DND-41 (cell line): ENCODE measurements at regions not wholly inside any gene's neighbourhood (a gene's known extent, or its start where the extent isn't known, plus 50 kb on each side); places are given as distances from the start of the nearest gene placed in this dataset.

Experiments
- ATAC-seq: fragments of 200-7000 bp; cut with Tn5 transposase; 3 replicates; pipeline ENCODE4 v1.9.1; 2021; ENCODE audit warnings: low read depth; ENCODE audit not compliant: insufficient read depth
- DNase-seq: peaks from one replicate; pipeline ENCODE4 v3.0.0-alpha.2; 2020
- H2AFZ ChIP-seq: 2 replicates; pipeline ENCODE4 v1.6.0; 2012; ENCODE audit warnings: low read depth, low read length
- H3K27ac ChIP-seq: 2 replicates; pipeline ENCODE4 v1.5.1; 2012; ENCODE audit warnings: low read length, inconsistent platforms
- H3K27me3 ChIP-seq: fragments of 200-600 bp; sonication (generic); 2 replicates; pipeline ENCODE4 v1.6.0; 2012; ENCODE audit warnings: low read length, mild to moderate bottlenecking, inconsistent platforms; ENCODE audit not compliant: insufficient read depth, poor library complexity
- H3K36me3 ChIP-seq: 2 replicates; pipeline ENCODE4 v1.5.1; 2012; ENCODE audit warnings: low read length, inconsistent platforms; ENCODE audit not compliant: insufficient read depth
- H3K4me1 ChIP-seq: 2 replicates; pipeline ENCODE4 v1.5.1; 2012; ENCODE audit warnings: mild to moderate bottlenecking, low read length; ENCODE audit not compliant: insufficient read depth
- H3K4me2 ChIP-seq: 2 replicates; pipeline ENCODE4 v1.6.0; 2012; ENCODE audit warnings: mild to moderate bottlenecking, moderate library complexity, low read length, inconsistent platforms; ENCODE audit not compliant: insufficient read depth
- H3K4me3 ChIP-seq, 2 experiments: fragments of 200-600 bp in 1 of 2; shearing (Covaris generic) in 1 of 2; 2 replicates each; pipeline ENCODE4 v1.5.1; 2012 to 2016; ENCODE audit warnings: inconsistent platforms in 2 of 2, low read length in 2 of 2, mild to moderate bottlenecking in 2 of 2, low read depth in 1 of 2, moderate library complexity in 1 of 2
- H3K79me2 ChIP-seq: 2 replicates; pipeline ENCODE4 v1.6.0; 2012; ENCODE audit warnings: low read length, inconsistent platforms; ENCODE audit not compliant: insufficient read depth
- H3K9ac ChIP-seq: 2 replicates; pipeline ENCODE4 v1.6.0; 2012; ENCODE audit warnings: low read depth, mild to moderate bottlenecking, inconsistent platforms, low read length, moderate library complexity
- H3K9me3 ChIP-seq: 2 replicates; pipeline ENCODE4 v1.5.1; 2012; ENCODE audit warnings: low read length, moderate library complexity, mild to moderate bottlenecking, inconsistent platforms; ENCODE audit not compliant: insufficient read depth, severe bottlenecking
- H4K20me1 ChIP-seq: 2 replicates; pipeline ENCODE4 v1.6.0; 2012; ENCODE audit warnings: low read length; ENCODE audit not compliant: insufficient read depth
- EZH2 ChIP-seq: IDR thresholded peaks from 3 replicates; pipeline ENCODE4 v1.6.1; 2012; ENCODE audit warnings: borderline replicate concordance, low read depth, mild to moderate bottlenecking, moderate library complexity, low read length, inconsistent platforms; ENCODE audit not compliant: severe bottlenecking
- TF ChIP-seq, protein P1 (sequence below): IDR thresholded peaks from 2 replicates; pipeline ENCODE4 v1.5.1; 2012; ENCODE audit warnings: borderline replicate concordance, low read length, moderate library complexity, mild to moderate bottlenecking; ENCODE audit not compliant: poor library complexity, severe bottlenecking; ENCODE audit errors: extremely low read depth

DNA sequence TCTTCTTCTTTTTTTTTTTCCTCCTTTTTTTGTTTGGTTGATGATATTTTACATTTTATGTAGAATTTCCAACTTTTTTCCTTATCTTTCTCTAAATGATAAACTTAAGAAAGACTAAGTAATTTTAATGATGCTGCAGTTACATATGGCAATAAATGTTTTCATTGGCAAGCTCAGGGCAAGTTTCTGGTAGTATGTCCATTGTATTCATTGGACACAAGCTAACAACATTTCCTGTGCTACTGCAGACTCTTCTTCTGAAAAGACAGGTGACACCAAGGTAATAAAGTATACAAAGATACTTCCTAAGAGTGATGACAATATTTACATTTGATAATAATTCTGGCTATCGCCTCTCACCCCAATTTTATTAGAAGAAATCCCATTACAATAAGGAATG, 219.2 kb upstream of the NFIA start:
- Histone ChIP-seq H2AFZ (no peak overlapping the region), H3K4me1 (no peaks in the 10 kb centered on the region), H3K36me3 (no peaks in the 10 kb centered on the region), H3K79me2 (no peaks in the 10 kb centered on the region), H4K20me1 (no peaks in the 10 kb centered on the region), H3K27ac (no peak overlapping the region), H3K27me3 (no peaks in the 10 kb centered on the region), H3K4me2 (no peak overlapping the region), H3K9me3 (no peaks in the 10 kb centered on the region), H3K9ac (no peak overlapping the region), H3K4me3 (no peak overlapping the region)
- no peak for ATAC-seq
- no peak for TF ChIP-seq EZH2
- TF ChIP-seq, protein P1, sequence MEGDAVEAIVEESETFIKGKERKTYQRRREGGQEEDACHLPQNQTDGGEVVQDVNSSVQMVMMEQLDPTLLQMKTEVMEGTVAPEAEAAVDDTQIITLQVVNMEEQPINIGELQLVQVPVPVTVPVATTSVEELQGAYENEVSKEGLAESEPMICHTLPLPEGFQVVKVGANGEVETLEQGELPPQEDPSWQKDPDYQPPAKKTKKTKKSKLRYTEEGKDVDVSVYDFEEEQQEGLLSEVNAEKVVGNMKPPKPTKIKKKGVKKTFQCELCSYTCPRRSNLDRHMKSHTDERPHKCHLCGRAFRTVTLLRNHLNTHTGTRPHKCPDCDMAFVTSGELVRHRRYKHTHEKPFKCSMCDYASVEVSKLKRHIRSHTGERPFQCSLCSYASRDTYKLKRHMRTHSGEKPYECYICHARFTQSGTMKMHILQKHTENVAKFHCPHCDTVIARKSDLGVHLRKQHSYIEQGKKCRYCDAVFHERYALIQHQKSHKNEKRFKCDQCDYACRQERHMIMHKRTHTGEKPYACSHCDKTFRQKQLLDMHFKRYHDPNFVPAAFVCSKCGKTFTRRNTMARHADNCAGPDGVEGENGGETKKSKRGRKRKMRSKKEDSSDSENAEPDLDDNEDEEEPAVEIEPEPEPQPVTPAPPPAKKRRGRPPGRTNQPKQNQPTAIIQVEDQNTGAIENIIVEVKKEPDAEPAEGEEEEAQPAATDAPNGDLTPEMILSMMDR, result no peak
- no peak for DNase-seq

DNA sequence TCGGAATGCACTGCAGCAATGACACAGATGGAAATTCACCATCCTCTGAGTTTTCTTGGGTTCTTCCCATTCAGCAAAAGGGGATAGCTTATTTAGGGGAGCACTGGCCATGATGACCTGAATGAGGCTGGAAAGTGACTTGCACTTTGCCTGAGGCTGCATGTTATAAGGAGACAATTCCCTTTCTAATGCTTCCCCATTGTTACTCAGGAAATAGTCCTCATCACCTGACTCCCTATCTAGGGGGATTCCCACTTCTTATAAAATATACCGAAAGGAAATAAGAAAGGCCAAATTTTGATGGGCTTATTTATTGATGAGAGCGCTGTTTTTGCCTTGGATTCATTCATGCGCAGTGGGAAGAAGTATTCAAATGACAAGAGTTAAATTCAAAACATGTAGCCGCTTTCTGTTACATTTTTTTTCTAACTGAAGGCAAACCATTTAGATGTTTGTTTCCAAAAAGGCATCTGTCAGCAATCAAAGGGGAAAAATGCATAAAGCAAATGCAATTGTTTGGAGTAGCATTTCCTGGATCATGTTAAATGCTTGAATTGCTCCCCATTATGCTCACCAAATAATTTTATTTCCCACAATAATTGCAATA, 220.3 kb upstream of the NFIA start:
- no peaks in the 10 kb centered on the region for H3K36me3 ChIP-seq
- no peaks in the 10 kb centered on the region for H3K79me2 ChIP-seq
- no peak overlapping the region for H2AFZ ChIP-seq
- H3K27me3 ChIP-seq, result no peaks in the 10 kb centered on the region
- no peak overlapping the region for H3K27ac ChIP-seq
- no peak for TF ChIP-seq EZH2
- TF ChIP-seq, protein P1, result no peak
- no peak overlapping the region for H3K4me2 ChIP-seq
- DNase-seq (no peak), ATAC-seq (no peak)
- no peaks in the 10 kb centered on the region for H3K9me3 ChIP-seq
- no peak overlapping the region for H3K9ac ChIP-seq
- no peaks in the 10 kb centered on the region for H4K20me1 ChIP-seq
- H3K4me3 ChIP-seq, result no peak overlapping the region
- H3K4me1 ChIP-seq, result no peaks in the 10 kb centered on the region

GRCh38 chr1:60859111-60859510, 223.2 kb upstream of the NFIA start:
- ATAC-seq (no peak), DNase-seq (no peak)
- Histone ChIP-seq H3K27me3 (no peaks in the 10 kb centered on the region), H3K4me2 (no peak overlapping the region), H4K20me1 (no peaks in the 10 kb centered on the region), H2AFZ (no peak overlapping the region), H3K79me2 (no peaks in the 10 kb centered on the region), H3K4me3 (no peak overlapping the region), H3K9ac (no peak overlapping the region), H3K27ac (no peak overlapping the region), H3K9me3 (no peaks in the 10 kb centered on the region), H3K4me1 (no peaks in the 10 kb centered on the region), H3K36me3 (no peaks in the 10 kb centered on the region)
- TF ChIP-seq, protein P1, result no peak
- no peak for TF ChIP-seq EZH2

DNA sequence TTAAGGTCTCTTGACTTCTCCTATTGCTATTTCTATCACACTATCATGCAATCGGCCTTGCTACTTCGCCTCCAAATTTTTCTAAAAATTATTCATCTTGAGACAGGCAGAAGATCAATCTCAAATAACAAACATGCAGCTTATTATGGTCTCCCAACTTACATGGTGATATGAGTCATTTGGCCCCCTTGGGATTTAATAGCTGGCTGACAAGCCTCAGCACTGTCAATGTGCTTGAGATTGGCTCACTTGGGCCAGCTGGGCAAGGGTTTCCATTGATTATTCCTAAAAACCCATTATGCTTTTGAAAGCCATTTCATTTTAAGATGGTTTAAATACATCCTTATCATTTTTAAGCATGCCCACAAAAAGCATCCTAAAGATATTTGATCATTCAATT, 224.5 kb upstream of the NFIA start:
- H2AFZ ChIP-seq, result no peak overlapping the region
- ATAC-seq (no peak), DNase-seq (no peak)
- H3K27me3 ChIP-seq, result no peaks in the 10 kb centered on the region
- H4K20me1 ChIP-seq, result no peaks in the 10 kb centered on the region
- no peak overlapping the region for H3K27ac ChIP-seq
- no peak overlapping the region for H3K9ac ChIP-seq
- no peaks in the 10 kb centered on the region for H3K4me1 ChIP-seq
- H3K4me2 ChIP-seq, result no peak overlapping the region
- no peaks in the 10 kb centered on the region for H3K36me3 ChIP-seq
- H3K9me3 ChIP-seq, result no peaks in the 10 kb centered on the region
- no peaks in the 10 kb centered on the region for H3K79me2 ChIP-seq
- H3K4me3 ChIP-seq, result no peak overlapping the region
- no peak for TF ChIP-seq EZH2
- TF ChIP-seq, protein P1, result no peak
